Mucosa of rectum (tissue), 2 donors: ENCODE measurements at regions not wholly inside any gene's neighbourhood (a gene's known extent, or its start where the extent isn't known, plus 50 kb on each side); places are given as distances from the start of the nearest gene placed in this dataset.
A peak's percentile ranks its signal among the peaks of the same experiment; 100 is the strongest.
"Not testable (repeated sequence)": the region's sequence is repeated elsewhere in the genome, so short reads cannot be mapped to it uniquely, and the experiment has no call there.

ENCODE experiments used
- H3K27ac ChIP-seq, 2 donors: one replicate each; pipeline ENCODE4 v1.7.0; 2013; ENCODE audit warnings: inconsistent platforms in 2 of 2, low read depth in 2 of 2, low read length in 2 of 2
- H3K27me3 ChIP-seq, 2 donors: one replicate each; pipeline ENCODE4 v1.7.0; 2013; ENCODE audit warnings: low read length in 2 of 2; ENCODE audit not compliant: control insufficient read depth in 2 of 2, insufficient read depth in 2 of 2
- H3K36me3 ChIP-seq, 2 donors: one replicate each; pipeline ENCODE4 v1.7.0; 2013; ENCODE audit warnings: low read length in 2 of 2; ENCODE audit not compliant: control insufficient read depth in 2 of 2, insufficient read depth in 2 of 2
- H3K4me1 ChIP-seq, 2 donors: one replicate each; pipeline ENCODE4 v1.7.0; 2013; ENCODE audit warnings: low read length in 2 of 2, mild to moderate bottlenecking in 1 of 2; ENCODE audit not compliant: control insufficient read depth in 2 of 2, insufficient read depth in 2 of 2
- H3K4me3 ChIP-seq, 2 donors: one replicate each; pipeline ENCODE4 v1.7.0; 2013; ENCODE audit warnings: low read length in 2 of 2
- H3K9ac ChIP-seq, 2 donors: one replicate each; pipeline ENCODE4 v1.7.0; 2013; ENCODE audit warnings: low read length in 2 of 2, low read depth in 1 of 2, mild to moderate bottlenecking in 1 of 2
- H3K9me3 ChIP-seq, 2 donors: one replicate each; pipeline ENCODE4 v1.7.0; 2013; ENCODE audit warnings: low read length in 2 of 2; ENCODE audit not compliant: control insufficient read depth in 2 of 2
- donor health status: healthy.
- donor health status: Normal muscosa, but diverticular disease.

GRCh38 chr1:244302876-244303609 lies 148.7 kb downstream of the ADSS2 start:
- H3K27ac ChIP-seq: peak overlapping the region in 1 of 2 donors; percentile 23
- no peak overlapping the region for H3K9ac ChIP-seq
- H3K9me3 ChIP-seq: no peaks in the 10 kb centered on the region
- H3K27me3 ChIP-seq: no peaks in the 10 kb centered on the region
- H3K4me3 ChIP-seq: no peak overlapping the region
- no peaks in the 10 kb centered on the region for H3K36me3 ChIP-seq
- H3K4me1 ChIP-seq: peaks cover 2 to 22% of the 10 kb centered on the region in 2 donors

- H3K9ac ChIP-seq: no peak overlapping the region
- H3K36me3 ChIP-seq: no peaks in the 10 kb centered on the region
- H3K4me3 ChIP-seq: no peak overlapping the region
- H3K4me1 ChIP-seq: peaks cover 2 to 22% of the 10 kb centered on the region in 2 donors
- H3K27me3 ChIP-seq: no peaks in the 10 kb centered on the region
- no peak overlapping the region for H3K27ac ChIP-seq
- H3K9me3 ChIP-seq: no peaks in the 10 kb centered on the region
Measured at GRCh38 chr1:244303610-244303969, 148.1 kb downstream of the ADSS2 start.

GRCh38 chr1:244304156-244304555 lies 147.6 kb downstream of the ADSS2 start:
- no peak overlapping the region for H3K27ac ChIP-seq
- H3K4me1 ChIP-seq: peaks cover 2 to 21% of the 10 kb centered on the region in 2 donors
- H3K27me3 ChIP-seq: no peaks in the 10 kb centered on the region
- H3K4me3 ChIP-seq: no peak overlapping the region
- H3K9me3 ChIP-seq: no peaks in the 10 kb centered on the region
- H3K9ac ChIP-seq: no peak overlapping the region
- no peaks in the 10 kb centered on the region for H3K36me3 ChIP-seq

- no peaks in the 10 kb centered on the region for H3K9me3 ChIP-seq
- H3K27ac ChIP-seq: no peak overlapping the region
- no peak overlapping the region for H3K9ac ChIP-seq
- no peak overlapping the region for H3K4me3 ChIP-seq
- no peaks in the 10 kb centered on the region for H3K27me3 ChIP-seq
- H3K36me3 ChIP-seq: no peaks in the 10 kb centered on the region
- H3K4me1 ChIP-seq: peaks cover 2 to 16% of the 10 kb centered on the region in 2 donors
Measured at GRCh38 chr1:244304656-244305055, 147.1 kb downstream of the ADSS2 start.

- no peaks in the 10 kb centered on the region for H3K9me3 ChIP-seq
- no peak overlapping the region for H3K4me3 ChIP-seq
- H3K27ac ChIP-seq: no peak overlapping the region
- H3K9ac ChIP-seq: no peak overlapping the region
- H3K4me1 ChIP-seq: peaks cover 2 to 16% of the 10 kb centered on the region in 2 donors
- no peaks in the 10 kb centered on the region for H3K36me3 ChIP-seq
- no peaks in the 10 kb centered on the region for H3K27me3 ChIP-seq
Measured at GRCh38 chr1:244305776-244306341, 145.8 kb downstream of the ADSS2 start.

GRCh38 chr1:244306544-244306943 lies 145.2 kb downstream of the ADSS2 start:
- Histone ChIP-seq H3K4me3 (no peak overlapping the region), H3K9ac (no peak overlapping the region), H3K36me3 (no peaks in the 10 kb centered on the region)

GRCh38 chr1:244309191-244309590 lies 142.5 kb downstream of the ADSS2 start:
- not testable (repeated sequence) for H3K27me3 ChIP-seq, H3K4me3 ChIP-seq, H3K27ac ChIP-seq, H3K4me1 ChIP-seq, H3K9ac ChIP-seq, H3K9me3 ChIP-seq, H3K36me3 ChIP-seq

More at GRCh38 chr1:244306544-244306943, 145.2 kb downstream of the ADSS2 start:
- H3K9me3 ChIP-seq: no peaks in the 10 kb centered on the region
- H3K27ac ChIP-seq: no peak overlapping the region
- peaks cover 2 to 16% of the 10 kb centered on the region in 2 donors for H3K4me1 ChIP-seq
- no peaks in the 10 kb centered on the region for H3K27me3 ChIP-seq

- H3K9ac ChIP-seq: no peak overlapping the region
- no peaks in the 10 kb centered on the region for H3K9me3 ChIP-seq
- H3K27me3 ChIP-seq: no peaks in the 10 kb centered on the region
- H3K4me3 ChIP-seq: no peak overlapping the region
- no peaks in the 10 kb centered on the region for H3K4me1 ChIP-seq
- H3K27ac ChIP-seq: no peak overlapping the region
- H3K36me3 ChIP-seq: no peaks in the 10 kb centered on the region
Measured at GRCh38 chr1:244311784-244312532, 139.8 kb downstream of the ADSS2 start.

- Histone ChIP-seq H3K36me3 (no peaks in the 10 kb centered on the region), H3K9ac (no peak overlapping the region), H3K27me3 (no peaks in the 10 kb centered on the region), H3K4me1 (no peaks in the 10 kb centered on the region), H3K27ac (no peak overlapping the region), H3K9me3 (no peaks in the 10 kb centered on the region), H3K4me3 (no peak overlapping the region)
Measured at GRCh38 chr1:244313346-244313745, 138.4 kb downstream of the ADSS2 start.

GRCh38 chr1:244314921-244315559 lies 136.7 kb downstream of the ADSS2 start:
- Histone ChIP-seq H3K4me1 (peaks cover 0 to 2% of the 10 kb centered on the region in 2 donors), H3K27me3 (no peaks in the 10 kb centered on the region), H3K9me3 (no peaks in the 10 kb centered on the region), H3K27ac (no peak overlapping the region), H3K4me3 (no peak overlapping the region), H3K36me3 (no peaks in the 10 kb centered on the region), H3K9ac (no peak overlapping the region)
